ENCODE measurements at regions not wholly inside any gene's neighbourhood (a gene's known extent, or its start where the extent isn't known, plus 50 kb on each side); places are given as distances from the start of the nearest gene placed in this dataset.

- Mint-ChIP-seq H3K36me3 (ENCODE audit: low read depth) (no peaks in the 10 kb centered on the region), H3K4me3 (no peak overlapping the region), H3K9me3 (peaks cover 18% of the 10 kb centered on the region), H3K27ac (no peak overlapping the region), H3K27me3 (no peaks in the 10 kb centered on the region), H3K4me1 (ENCODE audit: low read depth) (no peaks in the 10 kb centered on the region)
- DNase-seq = no peak
- ChIA-PET POLR2A (no interaction called here), CTCF (no interaction called here)
- no peak for ATAC-seq
- intact Hi-C loops (cut with micrococcal nuclease) = no loop called here
- no peak for TF ChIP-seq CTCF (IDR thresholded peaks at IDR 0.05)
Measured at GRCh38 chr1:69139007-69139406, 428.7 kb upstream of the LRRC7 start.

DNA sequence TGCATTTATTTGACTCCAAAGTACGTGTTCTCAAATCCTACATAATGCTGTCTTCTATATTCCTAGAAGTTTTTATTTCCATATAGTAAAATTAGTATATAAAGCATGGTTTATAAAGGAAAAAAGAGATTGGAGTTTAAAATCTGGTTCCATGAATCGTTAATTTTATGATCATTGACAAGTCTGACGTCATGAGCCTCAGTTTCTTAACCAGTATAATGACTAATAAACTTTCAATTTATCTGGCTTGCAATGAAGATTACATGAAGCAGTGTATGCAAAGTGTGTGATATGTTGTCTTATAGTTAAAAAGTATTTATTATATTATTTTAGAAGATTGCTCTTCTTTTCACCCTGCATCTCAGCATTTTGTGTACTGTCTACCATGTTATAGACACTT is 421.4 kb upstream of the LRRC7 start:
- TF ChIP-seq CTCF (IDR thresholded peaks at IDR 0.05) = no peak
- Mint-ChIP-seq H3K27ac (no peak overlapping the region), H3K27me3 (no peaks in the 10 kb centered on the region), H3K4me1 (ENCODE audit: low read depth) (no peaks in the 10 kb centered on the region), H3K9me3 (peaks cover 2% of the 10 kb centered on the region), H3K4me3 (no peak overlapping the region), H3K36me3 (ENCODE audit: low read depth) (no peaks in the 10 kb centered on the region)
- ChIA-PET CTCF (no interaction called here), POLR2A (no interaction called here)
- DNase-seq (no peak), ATAC-seq (no peak)
- intact Hi-C loops (cut with micrococcal nuclease) = no loop called here

- CTCF ChIA-PET = no interaction called here
- H3K4me3 Mint-ChIP-seq = no peak overlapping the region
- POLR2A ChIA-PET = no interaction called here
- H3K27me3 Mint-ChIP-seq = no peaks in the 10 kb centered on the region
- H3K27ac Mint-ChIP-seq = no peak overlapping the region
- H3K9me3 Mint-ChIP-seq = peaks cover 4% of the 10 kb centered on the region
- ATAC-seq (no peak), DNase-seq (no peak)
- TF ChIP-seq CTCF (IDR thresholded peaks at IDR 0.05) = no peak
- intact Hi-C loops (cut with micrococcal nuclease) = no loop called here
- no peaks in the 10 kb centered on the region for H3K36me3 Mint-ChIP-seq (ENCODE audit: low read depth)
- no peaks in the 10 kb centered on the region for H3K4me1 Mint-ChIP-seq (ENCODE audit: low read depth)
Measured at GRCh38 chr1:69148731-69149130, 419.0 kb upstream of the LRRC7 start.

DNA sequence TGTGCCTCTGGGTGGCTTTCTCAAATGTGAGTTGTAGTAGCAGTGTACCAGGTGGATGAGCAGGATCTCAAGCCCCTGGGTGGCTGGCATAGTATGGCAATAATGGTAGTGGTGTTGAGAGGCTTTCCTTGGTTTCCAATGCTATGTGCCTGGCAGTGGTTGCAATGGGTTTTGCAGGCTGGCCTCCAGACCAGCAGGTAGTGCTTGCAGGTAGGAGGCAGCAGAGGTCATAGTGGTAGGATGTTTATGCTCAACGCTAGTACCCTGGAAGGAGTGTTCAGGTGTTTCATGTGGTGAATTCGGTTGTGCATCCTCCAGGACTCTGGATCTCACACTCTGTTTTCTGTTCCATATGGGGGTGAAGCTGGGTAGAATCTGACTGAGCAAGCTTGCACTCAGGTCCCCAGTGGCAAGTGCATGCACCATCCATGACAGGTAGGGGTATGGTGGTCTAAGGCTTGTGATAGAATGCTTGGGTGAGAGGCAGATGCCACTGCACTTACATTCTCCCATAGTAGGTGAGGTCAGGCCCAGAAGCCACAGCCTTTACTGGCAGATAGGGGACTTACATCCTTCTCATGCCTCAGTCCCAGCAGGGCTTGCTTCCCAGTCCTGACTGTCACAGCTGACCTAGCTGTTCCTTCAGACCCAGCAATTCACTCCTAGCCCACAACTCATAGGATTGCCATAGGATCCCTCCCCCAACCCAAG is 410.5 kb upstream of the LRRC7 start:
- POLR2A ChIA-PET = interaction anchor here (0.6 kb wide), 1 partner anchor 509 kb away, joined by 3 read pairs; no protein-coding TSS in a partner anchor
- H3K27ac Mint-ChIP-seq = no peak overlapping the region
- peaks cover 13% of the 10 kb centered on the region for H3K9me3 Mint-ChIP-seq
- no peaks in the 10 kb centered on the region for H3K36me3 Mint-ChIP-seq (ENCODE audit: low read depth)
- ATAC-seq = no peak
- CTCF ChIA-PET = no interaction called here
- no peak for DNase-seq
- no peak overlapping the region for H3K4me3 Mint-ChIP-seq
- TF ChIP-seq CTCF (IDR thresholded peaks at IDR 0.05) = no peak
- no peaks in the 10 kb centered on the region for H3K4me1 Mint-ChIP-seq (ENCODE audit: low read depth)
- no peaks in the 10 kb centered on the region for H3K27me3 Mint-ChIP-seq
- intact Hi-C loops (cut with micrococcal nuclease) = no loop called here

GRCh38 chr1:69163241-69163640 is 404.5 kb upstream of the LRRC7 start:
- no peaks in the 10 kb centered on the region for H3K4me1 Mint-ChIP-seq (ENCODE audit: low read depth)
- H3K9me3 Mint-ChIP-seq = peaks cover 15% of the 10 kb centered on the region
- intact Hi-C loops (cut with micrococcal nuclease) = no loop called here
- H3K27me3 Mint-ChIP-seq = no peaks in the 10 kb centered on the region
- no peak for ATAC-seq
- H3K4me3 Mint-ChIP-seq = no peak overlapping the region
- H3K36me3 Mint-ChIP-seq (ENCODE audit: low read depth) = no peaks in the 10 kb centered on the region
- ChIA-PET POLR2A (no interaction called here), CTCF (no interaction called here)
- no peak for TF ChIP-seq CTCF (IDR thresholded peaks at IDR 0.05)
- DNase-seq = no peak
- H3K27ac Mint-ChIP-seq = no peak overlapping the region
